ENCODE measurements at regions not wholly inside any gene's neighbourhood (a gene's known extent, or its start where the extent isn't known, plus 50 kb on each side); places are given as distances from the start of the nearest gene placed in this dataset.

- no peak for DNase-seq
These were observed 102.0 kb downstream of the RMI2 start for GRCh38 chr16:11447272-11447671.

- DNase-seq: no peak
These were observed 102.6 kb downstream of the RMI2 start for GRCh38 chr16:11447836-11448235.

GRCh38 chr16:11448796-11449416 is 103.6 kb downstream of the RMI2 start:
- DNase-seq: no peak

GRCh38 chr16:11449716-11450115 is 104.5 kb downstream of the RMI2 start:
- DNase-seq: no peak

- no peak for DNase-seq
These were observed 104.9 kb downstream of the RMI2 start for GRCh38 chr16:11450136-11450535.

- DNase-seq: no peak
These were observed 107.0 kb downstream of the RMI2 start for GRCh38 chr16:11452298-11452697.

GRCh38 chr16:11452746-11453389 is 107.6 kb downstream of the RMI2 start:
- no peak for DNase-seq

- no peak for DNase-seq
These were observed 111.5 kb downstream of the RMI2 start for GRCh38 chr16:11456741-11457140.

GRCh38 chr16:11459722-11460121 is 114.5 kb downstream of the RMI2 start:
- DNase-seq: no peak

- no peak for DNase-seq
These were observed 115.7 kb downstream of the RMI2 start for GRCh38 chr16:11460820-11461594.

GRCh38 chr16:11461595-11461990 is 116.3 kb downstream of the RMI2 start:
- DNase-seq: no peak

GRCh38 chr16:11462036-11462435 is 116.8 kb downstream of the RMI2 start:
- no peak for DNase-seq

- no peak for DNase-seq
These were observed 117.6 kb downstream of the RMI2 start for GRCh38 chr16:11462861-11463260.

GRCh38 chr16:11464241-11464640 is 119.0 kb downstream of the RMI2 start:
- no peak for DNase-seq

- DNase-seq: no peak
These were observed 120.4 kb downstream of the RMI2 start for GRCh38 chr16:11465675-11466074.

GRCh38 chr16:11470676-11471415 is 115.9 kb downstream of the LITAF start:
- no peak for DNase-seq

- no peak for DNase-seq
These were observed 115.2 kb downstream of the LITAF start for GRCh38 chr16:11471548-11471947.

GRCh38 chr16:11472410-11472809 is 114.3 kb downstream of the LITAF start:
- DNase-seq: no peak

- DNase-seq: no peak
These were observed 113.9 kb downstream of the LITAF start for GRCh38 chr16:11472851-11473250.

GRCh38 chr16:11473728-11474127 is 113.0 kb downstream of the LITAF start:
- DNase-seq: no peak

- no peak for DNase-seq
These were observed 112.0 kb downstream of the LITAF start for GRCh38 chr16:11474617-11475291.

- DNase-seq: no peak
These were observed 110.7 kb downstream of the LITAF start for GRCh38 chr16:11475896-11476630.
